ENCODE measurements at regions not wholly inside any gene's neighbourhood (a gene's known extent, or its start where the extent isn't known, plus 50 kb on each side); places are given as distances from the start of the nearest gene placed in this dataset.

- Histone ChIP-seq H3K4me3 (ENCODE audit: control insufficient read depth in 1 of 7, extremely low read depth in 1 of 7, insufficient read depth in 4 of 7, low read depth in 2 of 7, low read length in 6 of 7) (no peak overlapping the region), H3K36me3 (ENCODE audit: control insufficient read depth in 4 of 4, insufficient read depth in 4 of 4, low read length in 3 of 4) (no peaks in the 10 kb centered on the region), H3K4me1 (ENCODE audit: control extremely low read depth in 1 of 4, control insufficient read depth in 4 of 4, insufficient read depth in 4 of 4, low read length in 3 of 4) (no peaks in the 10 kb centered on the region), H3K27ac (ENCODE audit: insufficient read depth in 1 of 2, low read depth in 1 of 2, low read length in 2 of 2, poor library complexity in 1 of 2, severe bottlenecking in 2 of 2) (no peak overlapping the region), H3K27me3 (replicated peaks in 2 of 5; ENCODE audit: control insufficient read depth in 4 of 5, insufficient read depth in 5 of 5, low read length in 4 of 5) (peaks cover 0 to 21% (median 6%) of the 10 kb centered on the region in 5 experiments), H3K9me3 (ENCODE audit: control extremely low read depth in 1 of 5, control insufficient read depth in 4 of 5, insufficient read depth in 2 of 5, low read depth in 1 of 5, low read length in 4 of 5) (no peaks in the 10 kb centered on the region)
- CTCF ChIA-PET, result no interaction called here
- 85% methylated on average over 20 of the region's 21 CpGs for WGBS (ENCODE audit: insufficient coverage)
- DNase-seq, result no peak
- POLR2A ChIA-PET, result no interaction called here
Observed at GRCh38 chr17:36863676-36864612, 73.3 kb upstream of the LHX1 start.

- ChIA-PET POLR2A (no interaction called here), CTCF (no interaction called here)
- no peak for DNase-seq
- H3K27me3 ChIP-seq (replicated peaks in 2 of 5; ENCODE audit: control insufficient read depth in 4 of 5, insufficient read depth in 5 of 5, low read length in 4 of 5), result peaks cover 0 to 21% (median 8%) of the 10 kb centered on the region in 5 experiments
- H3K4me1 ChIP-seq (ENCODE audit: control extremely low read depth in 1 of 4, control insufficient read depth in 4 of 4, insufficient read depth in 4 of 4, low read length in 3 of 4), result no peaks in the 10 kb centered on the region
- no peak overlapping the region for H3K4me3 ChIP-seq (ENCODE audit: control insufficient read depth in 1 of 7, extremely low read depth in 1 of 7, insufficient read depth in 4 of 7, low read depth in 2 of 7, low read length in 6 of 7)
- 87% methylated on average over 11 of the region's 11 CpGs for WGBS (ENCODE audit: insufficient coverage)
- H3K36me3 ChIP-seq (ENCODE audit: control insufficient read depth in 4 of 4, insufficient read depth in 4 of 4, low read length in 3 of 4), result no peaks in the 10 kb centered on the region
- H3K27ac ChIP-seq (ENCODE audit: insufficient read depth in 1 of 2, low read depth in 1 of 2, low read length in 2 of 2, poor library complexity in 1 of 2, severe bottlenecking in 2 of 2), result no peak overlapping the region
- H3K9me3 ChIP-seq (ENCODE audit: control extremely low read depth in 1 of 5, control insufficient read depth in 4 of 5, insufficient read depth in 2 of 5, low read depth in 1 of 5, low read length in 4 of 5), result no peaks in the 10 kb centered on the region
Observed at GRCh38 chr17:36864827-36865430, 72.3 kb upstream of the LHX1 start.

GRCh38 chr17:36867716-36868341, 69.4 kb upstream of the LHX1 start:
- no peak overlapping the region for H3K27ac ChIP-seq (ENCODE audit: insufficient read depth in 1 of 2, low read depth in 1 of 2, low read length in 2 of 2, poor library complexity in 1 of 2, severe bottlenecking in 2 of 2)
- ChIA-PET POLR2A (no interaction called here), CTCF (no interaction called here)
- no peak overlapping the region for H3K4me3 ChIP-seq (ENCODE audit: control insufficient read depth in 1 of 7, extremely low read depth in 1 of 7, insufficient read depth in 4 of 7, low read depth in 2 of 7, low read length in 6 of 7)
- H3K9me3 ChIP-seq (ENCODE audit: control extremely low read depth in 1 of 5, control insufficient read depth in 4 of 5, insufficient read depth in 2 of 5, low read depth in 1 of 5, low read length in 4 of 5), result peaks cover 0 to 4% (median 0%) of the 10 kb centered on the region in 5 experiments
- H3K27me3 ChIP-seq (replicated peaks in 2 of 5; ENCODE audit: control insufficient read depth in 4 of 5, insufficient read depth in 5 of 5, low read length in 4 of 5), result peaks cover 0 to 24% (median 10%) of the 10 kb centered on the region in 5 experiments
- WGBS (ENCODE audit: insufficient coverage), result 100% methylated on average over 4 of the region's 6 CpGs
- no peak for DNase-seq
- no peaks in the 10 kb centered on the region for H3K36me3 ChIP-seq (ENCODE audit: control insufficient read depth in 4 of 4, insufficient read depth in 4 of 4, low read length in 3 of 4)
- H3K4me1 ChIP-seq (ENCODE audit: control extremely low read depth in 1 of 4, control insufficient read depth in 4 of 4, insufficient read depth in 4 of 4, low read length in 3 of 4), result no peaks in the 10 kb centered on the region

- Histone ChIP-seq H3K4me3 (ENCODE audit: control insufficient read depth in 1 of 7, extremely low read depth in 1 of 7, insufficient read depth in 4 of 7, low read depth in 2 of 7, low read length in 6 of 7) (no peak overlapping the region), H3K27ac (ENCODE audit: insufficient read depth in 1 of 2, low read depth in 1 of 2, low read length in 2 of 2, poor library complexity in 1 of 2, severe bottlenecking in 2 of 2) (no peak overlapping the region), H3K9me3 (ENCODE audit: control extremely low read depth in 1 of 5, control insufficient read depth in 4 of 5, insufficient read depth in 2 of 5, low read depth in 1 of 5, low read length in 4 of 5) (peaks cover 0 to 5% (median 0%) of the 10 kb centered on the region in 5 experiments), H3K4me1 (ENCODE audit: control extremely low read depth in 1 of 4, control insufficient read depth in 4 of 4, insufficient read depth in 4 of 4, low read length in 3 of 4) (no peaks in the 10 kb centered on the region), H3K27me3 (replicated peaks in 2 of 5; ENCODE audit: control insufficient read depth in 4 of 5, insufficient read depth in 5 of 5, low read length in 4 of 5) (peaks cover 0 to 24% (median 12%) of the 10 kb centered on the region in 5 experiments), H3K36me3 (ENCODE audit: control insufficient read depth in 4 of 4, insufficient read depth in 4 of 4, low read length in 3 of 4) (no peaks in the 10 kb centered on the region)
- 92% methylated on average over 4 of the region's 10 CpGs for WGBS (ENCODE audit: insufficient coverage)
- no peak for DNase-seq
- ChIA-PET CTCF (no interaction called here), POLR2A (no interaction called here)
Observed at GRCh38 chr17:36868777-36869176, 68.5 kb upstream of the LHX1 start.

- H3K9me3 ChIP-seq (ENCODE audit: control extremely low read depth in 1 of 5, control insufficient read depth in 4 of 5, insufficient read depth in 2 of 5, low read depth in 1 of 5, low read length in 4 of 5), result peaks cover 0 to 5% (median 0%) of the 10 kb centered on the region in 5 experiments
- H3K4me3 ChIP-seq (ENCODE audit: control insufficient read depth in 1 of 7, extremely low read depth in 1 of 7, insufficient read depth in 4 of 7, low read depth in 2 of 7, low read length in 6 of 7), result no peak overlapping the region
- ChIA-PET POLR2A (interaction anchor here (0.6 kb wide), 1 partner anchor 157 kb away, joined by 3 read pairs; no protein-coding TSS in a partner anchor), CTCF (no interaction called here)
- H3K27ac ChIP-seq (ENCODE audit: insufficient read depth in 1 of 2, low read depth in 1 of 2, low read length in 2 of 2, poor library complexity in 1 of 2, severe bottlenecking in 2 of 2), result no peak overlapping the region
- WGBS (ENCODE audit: insufficient coverage), result 80% methylated on average over 2 of the region's 8 CpGs
- no peaks in the 10 kb centered on the region for H3K36me3 ChIP-seq (ENCODE audit: control insufficient read depth in 4 of 4, insufficient read depth in 4 of 4, low read length in 3 of 4)
- no peak for DNase-seq
- H3K27me3 ChIP-seq (replicated peaks in 2 of 5; ENCODE audit: control insufficient read depth in 4 of 5, insufficient read depth in 5 of 5, low read length in 4 of 5), result peaks cover 0 to 21% (median 12%) of the 10 kb centered on the region in 5 experiments
- no peaks in the 10 kb centered on the region for H3K4me1 ChIP-seq (ENCODE audit: control extremely low read depth in 1 of 4, control insufficient read depth in 4 of 4, insufficient read depth in 4 of 4, low read length in 3 of 4)
Observed at GRCh38 chr17:36869441-36869840, 67.8 kb upstream of the LHX1 start.

GRCh38 chr17:36869856-36870719, 67.2 kb upstream of the LHX1 start:
- Histone ChIP-seq H3K4me1 (ENCODE audit: control extremely low read depth in 1 of 4, control insufficient read depth in 4 of 4, insufficient read depth in 4 of 4, low read length in 3 of 4) (no peaks in the 10 kb centered on the region), H3K36me3 (ENCODE audit: control insufficient read depth in 4 of 4, insufficient read depth in 4 of 4, low read length in 3 of 4) (no peaks in the 10 kb centered on the region), H3K27me3 (replicated peaks in 2 of 5; ENCODE audit: control insufficient read depth in 4 of 5, insufficient read depth in 5 of 5, low read length in 4 of 5) (peaks cover 0 to 21% (median 12%) of the 10 kb centered on the region in 5 experiments), H3K4me3 (ENCODE audit: control insufficient read depth in 1 of 7, extremely low read depth in 1 of 7, insufficient read depth in 4 of 7, low read depth in 2 of 7, low read length in 6 of 7) (no peak overlapping the region), H3K9me3 (ENCODE audit: control extremely low read depth in 1 of 5, control insufficient read depth in 4 of 5, insufficient read depth in 2 of 5, low read depth in 1 of 5, low read length in 4 of 5) (peaks cover 0 to 5% (median 0%) of the 10 kb centered on the region in 5 experiments), H3K27ac (ENCODE audit: insufficient read depth in 1 of 2, low read depth in 1 of 2, low read length in 2 of 2, poor library complexity in 1 of 2, severe bottlenecking in 2 of 2) (no peak overlapping the region)
- CTCF ChIA-PET, result no interaction called here
- no peak for DNase-seq
- 72% methylated on average over 13 of the region's 18 CpGs for WGBS (ENCODE audit: insufficient coverage)
- POLR2A ChIA-PET, result interaction anchor here (0.6 kb wide), 1 partner anchor 158 kb away, joined by 3 read pairs; no protein-coding TSS in a partner anchor

Data from common myeloid progenitor, CD34-positive (primary cell).